GM23248 (cell line): ENCODE measurements at regions not wholly inside any gene's neighbourhood (a gene's known extent, or its start where the extent isn't known, plus 50 kb on each side); places are given as distances from the start of the nearest gene placed in this dataset.

Experiments
- DNase-seq: peaks from one replicate; pipeline ENCODE4 v3.0.0-alpha.2; 2015
- H2AFZ ChIP-seq: fragments of 200-600 bp; sonication (generic); 2 replicates; pipeline ENCODE4 v1.6.1; 2016; ENCODE audit warnings: antibody characterized with exemption
- H3F3A ChIP-seq: fragments of 200-600 bp; sonication (generic); 2 replicates; pipeline ENCODE4 v1.6.1; 2016; ENCODE audit warnings: mild to moderate bottlenecking, antibody characterized with exemption, mixed run types; ENCODE audit not compliant: insufficient read depth
- H3K27ac ChIP-seq: fragments of 200-600 bp; sonication (generic); 2 replicates; pipeline ENCODE4 v1.5.1; 2016; ENCODE audit warnings: mild to moderate bottlenecking
- H3K27me3 ChIP-seq: fragments of 200-600 bp; sonication (generic); replicated peaks from 2 replicates; pipeline ENCODE4 v1.6.1; 2016; ENCODE audit warnings: mild to moderate bottlenecking; ENCODE audit not compliant: insufficient read depth
- H3K36me3 ChIP-seq: fragments of 200-600 bp; sonication (generic); 2 replicates; pipeline ENCODE4 v1.6.1; 2016; ENCODE audit warnings: low read depth, mild to moderate bottlenecking
- H3K4me1 ChIP-seq: fragments of 200-600 bp; sonication (generic); 2 replicates; pipeline ENCODE4 v1.6.1; 2016; ENCODE audit warnings: mild to moderate bottlenecking; ENCODE audit not compliant: insufficient read depth
- H3K4me2 ChIP-seq: fragments of 200-600 bp; sonication (generic); one replicate; pipeline ENCODE4 v1.6.1; 2016; ENCODE audit warnings: mild to moderate bottlenecking; ENCODE audit not compliant: unreplicated experiment
- H3K4me3 ChIP-seq: fragments of 200-600 bp; sonication (generic); 2 replicates; pipeline ENCODE4 v1.5.1; 2016; ENCODE audit warnings: mild to moderate bottlenecking
- H3K79me2 ChIP-seq: fragments of 200-600 bp; sonication (generic); 2 replicates; pipeline ENCODE4 v1.6.1; 2016; ENCODE audit warnings: mild to moderate bottlenecking; ENCODE audit not compliant: insufficient read depth
- H3K9ac ChIP-seq: fragments of 200-600 bp; sonication (generic); 2 replicates; pipeline ENCODE4 v1.6.1; 2016; ENCODE audit warnings: mild to moderate bottlenecking
- H3K9me2 ChIP-seq: fragments of 200-600 bp; sonication (generic); 2 replicates; pipeline ENCODE4 v1.6.1; 2016; ENCODE audit warnings: mixed run types, mild to moderate bottlenecking, moderate library complexity; ENCODE audit not compliant: insufficient read depth
- H3K9me3 ChIP-seq: fragments of 200-600 bp; sonication (generic); one replicate; pipeline ENCODE4 v1.6.1; 2017; ENCODE audit warnings: low read depth
- H4K20me1 ChIP-seq: fragments of 200-600 bp; sonication (generic); 2 replicates; pipeline ENCODE4 v1.6.0; 2016; ENCODE audit not compliant: insufficient read depth
- EZH2 ChIP-seq: fragments of 200-600 bp; sonication (generic); IDR thresholded peaks from 2 replicates; pipeline ENCODE4 v1.6.1; 2018; ENCODE audit warnings: antibody characterized with exemption, mild to moderate bottlenecking; ENCODE audit not compliant: insufficient read depth, poor library complexity, severe bottlenecking
- EZH2phosphoT487 ChIP-seq: fragments of 200-600 bp; sonication (generic); IDR thresholded peaks from 2 replicates; pipeline ENCODE4 v1.6.1; 2018; ENCODE audit warnings: antibody characterized with exemption, moderate library complexity, mild to moderate bottlenecking, low read depth; ENCODE audit not compliant: insufficient read depth
- WGBS, 2 experiments: methylation state at CpG; one replicate each; pipeline ENCODE4 v1.1.6; 2015 to 2017; ENCODE audit warnings: low lambda C conversion rate in 2 of 2, low coverage in 1 of 2; ENCODE audit errors: missing lambda C conversion rate in 2 of 2; 5-methylcytosine and 5-hydroxymethylcytosine counted together
- in situ Hi-C: fragments of 300-500 bp; cut with MboI; formaldehyde crosslinking; loops from 2 replicates; pipeline ENCODE4 v1.15.0; 2020

GRCh38 chr6:103895136-103895535, 964.6 kb downstream of the HACE1 start:
- Histone ChIP-seq H4K20me1 (no peaks in the 10 kb centered on the region), H3K4me2 (no peak overlapping the region), H3K4me3 (no peak overlapping the region), H3K9me2 (no peaks in the 10 kb centered on the region), H3F3A (no peaks in the 10 kb centered on the region), H3K9me3 (no peaks in the 10 kb centered on the region), H3K4me1 (no peaks in the 10 kb centered on the region), H3K27me3 (no peaks in the 10 kb centered on the region), H3K9ac (no peak overlapping the region), H3K79me2 (no peaks in the 10 kb centered on the region), H2AFZ (no peak overlapping the region), H3K27ac (no peak overlapping the region), H3K36me3 (no peaks in the 10 kb centered on the region)
- 21 to 28% methylated on average over 2 of the region's 2 CpGs for WGBS, 2 experiments
- no peak for DNase-seq
- TF ChIP-seq EZH2phosphoT487 = no peak
- no peak for TF ChIP-seq EZH2
- in situ Hi-C loops = no loop called here

GRCh38 chr6:103893141-103893581, 966.6 kb downstream of the HACE1 start:
- in situ Hi-C loops = no loop called here
- no peaks in the 10 kb centered on the region for H3K9me3 ChIP-seq
- no peak overlapping the region for H3K9ac ChIP-seq
- no peaks in the 10 kb centered on the region for H3F3A ChIP-seq
- no peak overlapping the region for H2AFZ ChIP-seq
- WGBS, 2 experiments = 3% methylated on average over 2 of the region's 2 CpGs
- no peak for TF ChIP-seq EZH2phosphoT487
- no peak for TF ChIP-seq EZH2
- no peaks in the 10 kb centered on the region for H4K20me1 ChIP-seq
- H3K4me2 ChIP-seq = no peak overlapping the region
- no peaks in the 10 kb centered on the region for H3K27me3 ChIP-seq
- no peak for DNase-seq
- H3K79me2 ChIP-seq = no peaks in the 10 kb centered on the region
- H3K4me1 ChIP-seq = no peaks in the 10 kb centered on the region
- H3K27ac ChIP-seq = no peak overlapping the region
- H3K9me2 ChIP-seq = no peaks in the 10 kb centered on the region
- no peaks in the 10 kb centered on the region for H3K36me3 ChIP-seq
- no peak overlapping the region for H3K4me3 ChIP-seq

- H3K9me2 ChIP-seq = no peaks in the 10 kb centered on the region
- H3K9me3 ChIP-seq = no peaks in the 10 kb centered on the region
- no peaks in the 10 kb centered on the region for H3K4me1 ChIP-seq
- no peak overlapping the region for H3K9ac ChIP-seq
- no peaks in the 10 kb centered on the region for H4K20me1 ChIP-seq
- TF ChIP-seq EZH2phosphoT487 = no peak
- no peak for TF ChIP-seq EZH2
- no peak overlapping the region for H2AFZ ChIP-seq
- H3K4me3 ChIP-seq = no peak overlapping the region
- no peak overlapping the region for H3K4me2 ChIP-seq
- H3K27me3 ChIP-seq = no peaks in the 10 kb centered on the region
- in situ Hi-C loops = no loop called here
- H3K27ac ChIP-seq = no peak overlapping the region
- H3F3A ChIP-seq = no peaks in the 10 kb centered on the region
- 35 to 38% methylated on average over 1 of the region's 1 CpG for WGBS, 2 experiments
- H3K36me3 ChIP-seq = no peaks in the 10 kb centered on the region
- DNase-seq = no peak
- no peaks in the 10 kb centered on the region for H3K79me2 ChIP-seq
Measured at GRCh38 chr6:103886951-103887350, 972.8 kb downstream of the HACE1 start.

- Histone ChIP-seq H3K27me3 (no peaks in the 10 kb centered on the region), H3K4me2 (no peak overlapping the region), H4K20me1 (no peaks in the 10 kb centered on the region), H3K4me1 (no peaks in the 10 kb centered on the region), H3K36me3 (no peaks in the 10 kb centered on the region), H3K4me3 (no peak overlapping the region), H3K79me2 (no peaks in the 10 kb centered on the region), H3F3A (no peaks in the 10 kb centered on the region), H3K9me2 (no peaks in the 10 kb centered on the region), H2AFZ (no peak overlapping the region), H3K27ac (no peak overlapping the region), H3K9me3 (no peaks in the 10 kb centered on the region), H3K9ac (no peak overlapping the region)
- WGBS, 2 experiments = 7% methylated on average over 1 of the region's 1 CpG
- DNase-seq = no peak
- no peak for TF ChIP-seq EZH2
- in situ Hi-C loops = no loop called here
Measured at GRCh38 chr6:103885446-103885845, 974.3 kb downstream of the HACE1 start.

- Histone ChIP-seq H3K4me3 (no peak overlapping the region), H3K79me2 (no peaks in the 10 kb centered on the region), H3F3A (no peaks in the 10 kb centered on the region), H3K4me2 (no peak overlapping the region), H4K20me1 (no peaks in the 10 kb centered on the region), H3K4me1 (no peaks in the 10 kb centered on the region), H3K9me2 (no peaks in the 10 kb centered on the region), H2AFZ (no peak overlapping the region), H3K9me3 (no peaks in the 10 kb centered on the region), H3K9ac (no peak overlapping the region), H3K27me3 (no peaks in the 10 kb centered on the region), H3K36me3 (no peaks in the 10 kb centered on the region), H3K27ac (no peak overlapping the region)
- DNase-seq = no peak
- TF ChIP-seq EZH2phosphoT487 (no peak), EZH2 (no peak)
- in situ Hi-C loops = no loop called here
- 33 to 42% methylated on average over 3 of the region's 3 CpGs for WGBS, 2 experiments
Measured at GRCh38 chr6:103879800-103880199, 979.9 kb downstream of the HACE1 start.
